ENCODE measurements at regions not wholly inside any gene's neighbourhood (a gene's known extent, or its start where the extent isn't known, plus 50 kb on each side); places are given as distances from the start of the nearest gene placed in this dataset.

DNA sequence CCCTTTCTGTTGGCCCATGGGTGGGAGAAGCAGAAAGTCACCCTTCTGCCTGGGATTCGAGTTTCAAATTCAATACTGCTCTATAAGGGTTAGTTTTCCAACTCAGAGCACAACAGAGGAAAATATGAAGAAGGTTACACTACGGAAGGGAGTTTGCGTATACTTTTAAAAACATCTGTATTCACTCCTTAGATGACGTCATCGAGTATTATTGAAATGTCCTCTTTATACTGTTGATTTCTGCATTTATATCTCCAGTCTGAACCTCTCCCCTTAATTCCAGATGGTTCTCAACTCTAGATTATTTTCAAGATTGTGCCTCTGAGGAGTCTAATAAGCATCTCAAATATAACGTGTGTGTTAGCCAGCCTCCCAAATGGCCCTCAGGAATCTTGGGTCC, 249.1 kb downstream of the MAP2K4 start:
- H3K4me1 ChIP-seq = no peaks in the 10 kb centered on the region
- no peaks in the 10 kb centered on the region for H3K9me3 ChIP-seq
- TF ChIP-seq, protein P1, sequence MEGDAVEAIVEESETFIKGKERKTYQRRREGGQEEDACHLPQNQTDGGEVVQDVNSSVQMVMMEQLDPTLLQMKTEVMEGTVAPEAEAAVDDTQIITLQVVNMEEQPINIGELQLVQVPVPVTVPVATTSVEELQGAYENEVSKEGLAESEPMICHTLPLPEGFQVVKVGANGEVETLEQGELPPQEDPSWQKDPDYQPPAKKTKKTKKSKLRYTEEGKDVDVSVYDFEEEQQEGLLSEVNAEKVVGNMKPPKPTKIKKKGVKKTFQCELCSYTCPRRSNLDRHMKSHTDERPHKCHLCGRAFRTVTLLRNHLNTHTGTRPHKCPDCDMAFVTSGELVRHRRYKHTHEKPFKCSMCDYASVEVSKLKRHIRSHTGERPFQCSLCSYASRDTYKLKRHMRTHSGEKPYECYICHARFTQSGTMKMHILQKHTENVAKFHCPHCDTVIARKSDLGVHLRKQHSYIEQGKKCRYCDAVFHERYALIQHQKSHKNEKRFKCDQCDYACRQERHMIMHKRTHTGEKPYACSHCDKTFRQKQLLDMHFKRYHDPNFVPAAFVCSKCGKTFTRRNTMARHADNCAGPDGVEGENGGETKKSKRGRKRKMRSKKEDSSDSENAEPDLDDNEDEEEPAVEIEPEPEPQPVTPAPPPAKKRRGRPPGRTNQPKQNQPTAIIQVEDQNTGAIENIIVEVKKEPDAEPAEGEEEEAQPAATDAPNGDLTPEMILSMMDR (IDR thresholded peaks at IDR 0.05; ENCODE audit: low read depth, low read length) = no peak
- H3K4me3 ChIP-seq (ENCODE audit: low read depth, low read length) = no peak overlapping the region
- no peaks in the 10 kb centered on the region for H3K36me3 ChIP-seq
- no peaks in the 10 kb centered on the region for H3K27me3 ChIP-seq
- no peak for DNase-seq

DNA sequence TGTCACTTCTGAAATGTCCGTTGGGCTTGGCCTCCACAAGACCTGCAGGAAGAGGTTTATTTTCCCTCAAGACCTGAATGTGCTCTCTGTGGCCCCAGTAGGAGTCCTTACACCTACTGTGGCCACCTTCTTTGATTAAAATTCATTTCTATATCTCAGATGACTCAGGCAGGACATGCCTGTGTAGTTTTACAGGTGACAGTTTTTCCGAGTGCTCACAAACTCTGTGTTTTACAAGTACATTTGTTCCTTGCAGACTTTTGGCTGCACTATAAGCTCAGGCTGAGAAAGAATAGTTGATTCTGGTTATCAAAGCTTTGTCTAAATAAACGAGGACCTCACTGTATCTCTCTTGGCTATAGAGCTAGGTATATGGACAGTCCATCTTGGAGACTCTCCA, 257.1 kb downstream of the MAP2K4 start:
- H3K4me1 ChIP-seq = no peaks in the 10 kb centered on the region
- no peaks in the 10 kb centered on the region for H3K9me3 ChIP-seq
- no peak for DNase-seq
- H3K36me3 ChIP-seq = no peaks in the 10 kb centered on the region
- H3K27me3 ChIP-seq = no peaks in the 10 kb centered on the region
- TF ChIP-seq, protein P1 (IDR thresholded peaks at IDR 0.05; ENCODE audit: low read depth, low read length) = no peak
- no peak overlapping the region for H3K4me3 ChIP-seq (ENCODE audit: low read depth, low read length)

DNA sequence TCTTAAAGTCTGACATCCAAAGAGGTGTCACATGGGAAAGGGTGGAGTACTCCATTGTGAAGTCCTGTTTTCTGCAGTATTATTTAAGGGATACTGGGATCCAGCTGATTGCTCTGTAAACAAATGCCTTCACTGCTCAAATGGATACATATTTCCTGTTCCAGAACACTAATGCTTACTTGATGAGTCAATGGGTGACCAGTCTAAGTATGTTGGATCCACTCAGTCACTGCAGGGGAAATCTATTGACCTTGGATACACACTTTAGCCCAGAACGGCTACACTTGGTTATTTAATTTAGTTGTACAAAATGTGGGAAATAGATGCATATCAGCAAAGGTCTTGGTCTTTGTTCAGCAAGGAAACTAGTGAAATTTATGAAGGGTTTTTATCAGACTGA, 261.4 kb downstream of the MAP2K4 start:
- H3K9me3 ChIP-seq = no peaks in the 10 kb centered on the region
- H3K4me1 ChIP-seq = no peaks in the 10 kb centered on the region
- DNase-seq = no peak
- no peaks in the 10 kb centered on the region for H3K36me3 ChIP-seq
- TF ChIP-seq, protein P1 (IDR thresholded peaks at IDR 0.05; ENCODE audit: low read depth, low read length) = no peak
- no peaks in the 10 kb centered on the region for H3K27me3 ChIP-seq
- no peak overlapping the region for H3K4me3 ChIP-seq (ENCODE audit: low read depth, low read length)

DNA sequence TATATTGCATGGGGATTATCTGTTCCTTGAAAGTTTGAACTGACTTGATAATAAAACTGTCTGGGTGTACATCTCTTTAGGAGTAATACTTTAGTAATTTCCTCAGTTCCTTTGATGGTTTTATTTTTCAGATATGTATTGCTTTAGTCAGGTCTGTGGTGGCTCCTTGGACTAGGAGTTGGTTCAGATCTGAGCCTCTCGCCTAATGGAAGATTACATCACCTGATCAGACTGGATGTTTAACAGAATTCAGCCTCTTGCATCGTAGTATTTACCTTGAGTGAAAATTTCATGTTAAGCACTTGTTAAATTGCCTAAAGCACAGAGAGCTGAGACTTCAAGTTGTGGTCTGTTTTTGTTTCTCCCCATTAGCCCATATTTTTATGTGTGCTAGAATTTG, 267.3 kb downstream of the MAP2K4 start:
- Histone ChIP-seq H3K4me1 (no peaks in the 10 kb centered on the region), H3K9me3 (no peaks in the 10 kb centered on the region), H3K4me3 (ENCODE audit: low read depth, low read length) (no peak overlapping the region), H3K27me3 (no peaks in the 10 kb centered on the region), H3K36me3 (no peaks in the 10 kb centered on the region)
- DNase-seq = no peak
- TF ChIP-seq, protein P1 (IDR thresholded peaks at IDR 0.05; ENCODE audit: low read depth, low read length) = no peak

DNA sequence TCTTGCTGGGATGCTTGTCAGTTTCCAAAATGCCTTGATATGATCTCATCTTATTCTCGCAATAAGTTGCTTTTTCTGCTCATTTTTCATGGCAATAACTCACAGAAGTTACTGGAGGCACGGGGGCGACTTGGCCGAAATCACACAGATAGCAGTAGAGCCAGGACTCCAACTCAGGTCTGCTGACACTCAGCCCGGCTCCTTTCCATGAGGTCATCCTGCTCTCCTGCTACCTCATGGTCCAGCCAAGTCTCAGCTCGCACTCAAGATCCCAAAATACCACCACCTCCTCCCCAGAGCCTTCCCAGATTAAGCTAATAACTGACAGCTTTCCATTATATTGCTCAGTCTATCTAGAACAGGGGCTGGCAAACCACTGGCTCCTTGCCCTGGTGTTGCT, 269.5 kb downstream of the MAP2K4 start:
- Histone ChIP-seq H3K4me1 (no peaks in the 10 kb centered on the region), H3K36me3 (no peaks in the 10 kb centered on the region), H3K4me3 (ENCODE audit: low read depth, low read length) (no peak overlapping the region), H3K9me3 (no peaks in the 10 kb centered on the region), H3K27me3 (no peaks in the 10 kb centered on the region)
- no peak for DNase-seq
- TF ChIP-seq, protein P1 (IDR thresholded peaks at IDR 0.05; ENCODE audit: low read depth, low read length) = no peak

DNA sequence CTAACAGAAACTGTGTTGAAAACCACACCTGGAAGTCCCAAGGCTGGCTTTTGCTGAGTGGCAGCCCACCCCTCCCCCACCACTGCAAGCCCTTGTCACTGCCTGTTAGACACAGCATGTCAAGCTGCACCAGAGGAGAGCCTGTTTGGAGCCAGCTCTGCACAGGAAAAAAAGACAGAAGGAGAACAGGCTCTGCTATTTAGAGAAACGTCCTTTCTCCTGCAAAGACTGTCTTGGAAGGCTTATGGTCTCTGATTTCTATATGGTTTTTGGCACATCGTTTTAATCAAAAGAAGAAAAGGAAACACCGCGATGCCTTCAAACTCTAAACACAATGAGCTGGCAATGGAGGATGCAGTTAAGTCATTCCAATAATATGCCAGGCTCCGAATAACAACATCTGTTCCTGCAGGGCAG, 275.5 kb downstream of the MAP2K4 start:
- no peaks in the 10 kb centered on the region for H3K9me3 ChIP-seq
- DNase-seq = no peak
- no peaks in the 10 kb centered on the region for H3K27me3 ChIP-seq
- no peaks in the 10 kb centered on the region for H3K4me1 ChIP-seq
- TF ChIP-seq, protein P1 (IDR thresholded peaks at IDR 0.05; ENCODE audit: low read depth, low read length) = no peak
- H3K36me3 ChIP-seq = no peaks in the 10 kb centered on the region
- no peak overlapping the region for H3K4me3 ChIP-seq (ENCODE audit: low read depth, low read length)
